Ureter (tissue), 1 donor: ENCODE measurements at regions not wholly inside any gene's neighbourhood (a gene's known extent, or its start where the extent isn't known, plus 50 kb on each side); places are given as distances from the start of the nearest gene placed in this dataset.
"Not testable (repeated sequence)": the region's sequence is repeated elsewhere in the genome, so short reads cannot be mapped to it uniquely, and the experiment has no call there.

Experiments used
- DNase-seq: peaks from one replicate; pipeline ENCODE4 v3.0.0-alpha.2; 2020; ENCODE audit warnings: low spot score
- donor health status: DM: yes; HTN: yes; CAD: no.

- DNase-seq: no peak
These were observed 53.9 kb downstream of the OTOR start for GRCh38 chr20:16801919-16802651.

DNA sequence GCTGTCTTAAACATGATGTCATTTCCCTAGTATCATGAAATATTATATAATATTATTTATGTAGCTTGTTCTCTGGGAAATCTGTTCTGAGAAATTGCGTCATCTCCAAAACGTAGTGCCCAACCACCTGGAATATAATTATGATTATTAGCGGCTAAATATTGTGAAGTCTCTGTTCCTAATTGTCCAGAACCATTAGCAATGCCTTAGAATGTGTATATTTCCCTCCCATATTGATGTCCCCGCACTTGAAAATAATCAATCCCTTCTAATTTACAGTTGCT lies 54.4 kb downstream of the OTOR start:
- no peak for DNase-seq

- peak; percentile 50 for DNase-seq
These were observed 56.0 kb downstream of the OTOR start for GRCh38 chr20:16803965-16804792.

DNA sequence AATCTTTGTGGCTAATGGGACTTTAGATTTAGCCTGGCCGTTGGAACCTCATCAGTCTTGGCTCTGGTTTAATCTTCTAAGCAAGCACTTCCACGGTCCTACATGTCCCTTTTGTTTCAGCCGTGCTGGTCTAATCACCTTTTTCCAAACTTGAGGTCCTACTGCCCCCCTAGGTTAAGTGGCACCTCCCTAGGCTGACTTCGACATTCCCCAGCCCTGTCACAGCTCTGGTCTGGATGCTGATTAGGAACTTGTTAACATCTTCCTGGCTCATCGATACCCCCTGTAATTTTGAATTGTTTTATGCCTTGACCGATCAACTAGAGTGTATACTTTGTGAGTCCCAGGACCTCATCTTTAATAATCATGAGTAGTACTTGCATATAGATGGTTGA lies 56.6 kb downstream of the OTOR start:
- DNase-seq: no peak

DNA sequence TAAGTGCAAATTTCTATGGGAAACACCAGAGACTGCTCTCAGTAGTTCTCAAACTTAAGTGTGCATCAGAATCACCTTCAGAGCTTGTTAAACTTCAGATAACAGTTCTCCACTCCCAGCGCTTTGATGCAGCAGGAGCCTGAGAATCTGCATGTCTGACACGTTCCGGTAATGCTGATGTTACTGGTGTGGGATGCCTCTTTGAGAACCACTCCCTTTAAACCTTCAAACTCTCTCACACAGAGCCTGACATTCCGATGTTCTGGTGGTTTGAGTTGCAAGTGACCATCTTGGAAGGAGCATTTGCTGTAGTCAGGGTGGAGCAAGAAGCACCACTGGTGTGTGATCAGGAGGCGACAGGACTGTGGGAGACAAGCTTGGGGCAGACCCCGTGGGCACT lies 57.9 kb downstream of the OTOR start:
- no peak for DNase-seq

- no peak for DNase-seq
These were observed 58.7 kb downstream of the OTOR start for GRCh38 chr20:16806886-16807285.

DNA sequence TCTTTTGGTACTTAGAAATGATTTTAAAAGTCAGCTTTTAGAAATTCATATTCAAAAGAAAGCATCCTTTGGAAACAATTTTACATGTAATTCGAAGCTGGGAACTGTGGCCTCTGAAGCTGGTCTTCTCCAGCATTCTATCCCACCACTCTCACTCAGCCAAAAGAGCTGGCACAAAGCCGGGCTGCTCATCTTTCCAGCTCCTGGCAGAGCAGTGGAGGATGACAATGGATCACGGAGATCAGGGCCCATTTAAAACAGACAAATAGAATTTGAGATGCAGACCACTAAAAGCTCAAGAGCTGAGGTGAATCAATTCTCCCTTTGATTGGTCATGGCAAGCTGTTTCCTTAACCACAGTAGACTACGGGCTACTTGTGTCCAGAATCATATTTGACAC lies 60.6 kb downstream of the OTOR start:
- DNase-seq: no peak

GRCh38 chr20:16810216-16810615 lies 62.1 kb downstream of the OTOR start:
- no peak for DNase-seq

GRCh38 chr20:16816192-16816591 lies 68.0 kb downstream of the OTOR start:
- no peak for DNase-seq

DNA sequence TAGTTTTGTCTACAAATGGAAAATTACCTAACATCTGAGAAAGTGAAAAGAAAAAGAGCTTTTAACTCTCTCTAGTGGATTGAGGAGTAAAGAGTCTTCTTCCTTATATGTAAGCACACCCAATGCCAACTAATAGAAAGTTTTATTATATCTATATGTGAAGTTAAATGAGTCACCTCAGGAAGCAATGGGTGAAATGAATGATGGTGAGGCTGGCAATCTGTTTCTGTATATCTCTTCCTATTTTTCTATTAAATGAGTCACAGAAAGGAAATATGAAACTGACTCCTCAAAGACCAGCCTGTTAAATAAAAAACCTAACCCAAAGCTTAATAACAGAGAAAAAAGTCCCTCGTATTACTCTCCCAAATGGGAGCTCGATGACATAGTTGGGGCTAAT lies 71.3 kb downstream of the OTOR start:
- DNase-seq: no peak

DNA sequence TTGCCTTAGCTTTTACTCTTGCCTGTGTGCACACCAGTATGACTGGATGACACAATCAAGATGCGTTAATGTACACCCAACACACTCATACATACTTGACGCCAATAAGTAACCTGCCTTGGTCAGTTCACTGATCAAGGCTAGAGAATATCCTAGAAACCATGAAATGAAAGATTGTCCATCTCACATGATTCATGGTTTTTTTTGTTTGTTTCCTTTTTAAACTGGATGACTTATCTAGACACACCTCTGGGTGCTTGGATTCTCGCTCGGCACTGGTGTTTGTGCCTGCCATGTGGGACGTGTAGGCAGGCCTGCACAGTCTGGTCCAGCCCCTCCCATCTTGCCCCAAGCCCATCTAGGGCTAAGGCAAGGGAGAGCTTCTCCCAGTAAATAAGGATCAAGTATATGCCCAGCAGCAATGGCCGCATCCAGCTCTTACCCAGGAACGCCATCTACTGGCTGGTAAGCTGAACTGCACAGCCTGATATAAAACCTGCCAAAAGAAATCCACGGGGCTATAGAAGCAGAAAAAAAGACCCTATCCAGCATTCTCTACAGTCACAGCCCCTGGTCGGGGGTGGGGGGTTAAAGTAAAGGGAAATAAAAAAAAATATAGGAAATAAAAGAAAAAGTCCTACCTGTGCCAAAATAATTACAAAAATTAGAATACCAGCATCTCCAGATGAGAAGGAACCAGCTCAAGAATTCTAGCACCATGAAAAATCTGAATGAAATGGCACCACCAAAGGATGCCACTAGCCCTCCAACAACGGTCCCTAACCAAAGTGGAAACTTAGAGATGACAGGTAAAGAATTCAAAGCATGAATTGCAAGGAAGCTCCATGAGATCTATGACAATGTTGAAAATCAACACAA lies 73.3 kb downstream of the OTOR start:
- DNase-seq: no peak

DNA sequence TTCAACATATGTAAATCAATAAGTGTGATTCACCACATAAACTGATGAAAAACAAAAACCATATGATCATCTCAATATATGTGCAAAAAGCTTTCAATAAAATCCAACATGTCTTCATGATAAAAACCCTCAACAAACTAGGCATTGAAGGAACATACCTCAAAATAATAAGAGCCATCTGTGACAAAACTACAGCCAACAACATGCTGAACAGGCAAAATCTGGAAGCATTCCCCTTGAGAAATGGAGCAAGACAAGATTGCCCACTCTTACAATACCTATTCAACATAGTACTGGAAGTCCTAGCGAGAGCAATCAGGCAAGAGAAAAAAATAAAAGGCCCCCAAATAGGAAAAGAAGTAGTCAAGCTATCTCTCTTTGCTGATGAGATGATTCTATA lies 76.5 kb downstream of the OTOR start:
- DNase-seq: no peak

DNA sequence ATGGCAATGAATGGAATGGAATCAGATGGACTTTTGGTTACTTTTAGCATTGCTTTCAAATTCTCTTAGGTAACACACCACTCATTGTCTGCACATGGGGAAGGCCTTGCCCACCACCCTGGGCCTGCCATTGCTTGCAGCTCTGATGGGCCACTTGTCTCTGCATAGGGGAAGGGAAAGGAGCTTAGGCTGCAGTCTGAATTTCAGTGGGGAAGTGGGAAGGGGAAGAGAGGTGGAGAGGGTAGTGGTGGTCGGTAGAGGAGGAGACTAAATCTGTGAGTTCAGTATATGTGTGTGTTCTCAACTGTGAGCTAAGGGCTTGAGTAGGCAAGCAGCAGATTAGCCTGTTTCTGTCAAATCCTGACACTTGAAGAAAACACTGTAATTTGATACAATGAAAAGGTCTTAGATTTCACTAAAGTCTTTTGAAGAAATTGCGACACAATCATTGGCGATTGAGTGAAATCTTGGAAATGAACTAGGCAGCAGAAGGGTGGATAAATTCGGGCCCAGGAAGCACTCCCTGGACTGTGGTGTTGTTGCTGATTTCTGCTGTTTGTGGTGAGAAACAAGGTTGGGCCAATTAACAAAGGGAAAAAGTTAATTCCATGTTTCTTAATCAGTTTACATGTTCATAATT lies 80.6 kb downstream of the OTOR start:
- DNase-seq: no peak

DNA sequence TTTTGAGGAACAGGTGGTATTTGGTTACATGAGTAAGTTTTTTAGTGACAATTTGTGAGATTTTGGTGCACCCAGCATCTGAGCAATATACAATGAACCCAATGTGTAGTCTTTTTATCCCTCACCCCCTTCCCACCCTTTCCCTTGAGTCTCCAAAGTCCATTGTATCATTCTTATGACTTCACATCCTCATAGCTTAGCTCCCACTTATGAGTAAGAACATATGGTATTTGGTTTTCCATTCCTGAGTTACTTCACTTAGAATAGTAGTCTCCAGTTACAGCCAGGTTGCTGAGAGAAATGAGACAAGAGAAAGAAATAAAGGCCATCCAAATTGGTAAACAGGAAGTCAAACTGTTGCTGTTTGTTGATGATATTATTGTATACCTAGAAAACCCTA lies 87.5 kb downstream of the OTOR start:
- DNase-seq: not testable (repeated sequence)

- DNase-seq: no peak
These were observed 94.4 kb downstream of the OTOR start for GRCh38 chr20:16842486-16843120.

GRCh38 chr20:16844406-16844805 lies 96.2 kb downstream of the OTOR start:
- DNase-seq: no peak

DNA sequence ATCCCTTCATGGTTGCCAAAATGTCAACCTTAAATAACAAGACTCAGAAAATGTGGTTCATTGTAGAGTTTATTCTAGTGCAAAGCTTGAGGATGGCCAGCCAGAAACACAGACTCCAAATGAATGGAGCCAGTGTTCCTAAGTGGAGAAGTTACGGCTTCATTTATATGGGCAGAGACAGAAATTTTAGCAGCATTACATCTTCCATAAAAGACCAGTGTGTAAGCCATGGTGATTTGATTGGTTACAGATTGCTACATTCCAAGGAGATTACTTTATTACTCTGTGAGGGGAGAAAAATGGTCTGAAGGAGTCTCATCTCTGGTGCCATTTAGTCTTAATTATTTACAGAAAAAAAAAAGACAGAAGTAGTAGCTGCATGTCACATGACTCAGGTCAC lies 97.8 kb downstream of the OTOR start:
- DNase-seq: no peak

GRCh38 chr20:16848061-16848460 lies 99.9 kb downstream of the OTOR start:
- DNase-seq: no peak

- DNase-seq: no peak
These were observed 100.4 kb downstream of the OTOR start for GRCh38 chr20:16848526-16848925.

GRCh38 chr20:16860914-16861313 lies 112.8 kb downstream of the OTOR start:
- no peak for DNase-seq

DNA sequence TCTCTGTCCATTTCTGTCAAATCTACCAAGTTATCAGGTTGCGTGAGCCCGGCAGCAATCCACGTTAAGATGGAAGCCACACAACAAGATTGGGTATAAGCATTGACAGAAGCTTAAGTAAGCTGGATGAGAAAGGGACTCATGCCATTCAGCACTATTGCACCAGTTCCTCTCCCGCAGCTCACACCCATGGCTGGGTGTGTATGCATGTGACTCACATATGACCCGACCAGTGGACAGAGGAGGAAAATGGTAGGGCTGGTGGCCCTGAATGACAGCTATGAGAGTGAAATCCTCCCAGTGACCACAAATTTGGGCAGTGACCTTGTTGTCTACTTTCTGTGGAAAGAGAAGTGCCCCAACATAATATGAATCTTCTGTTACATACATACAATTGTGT lies 113.5 kb downstream of the OTOR start:
- no peak for DNase-seq

GRCh38 chr20:16863303-16863702 lies 115.1 kb downstream of the OTOR start:
- DNase-seq: no peak
